ENCODE measurements at regions not wholly inside any gene's neighbourhood (a gene's known extent, or its start where the extent isn't known, plus 50 kb on each side); places are given as distances from the start of the nearest gene placed in this dataset.

- no peak overlapping the region for H3K27ac ChIP-seq
- TF ChIP-seq CTCF (IDR thresholded peaks at IDR 0.05) (no peak), ZFX (IDR thresholded peaks at IDR 0.05; ENCODE audit: borderline replicate concordance) (no peak)
These were observed 79.3 kb upstream of the SESTD1 start for GRCh38 chr2:179343945-179344279.

DNA sequence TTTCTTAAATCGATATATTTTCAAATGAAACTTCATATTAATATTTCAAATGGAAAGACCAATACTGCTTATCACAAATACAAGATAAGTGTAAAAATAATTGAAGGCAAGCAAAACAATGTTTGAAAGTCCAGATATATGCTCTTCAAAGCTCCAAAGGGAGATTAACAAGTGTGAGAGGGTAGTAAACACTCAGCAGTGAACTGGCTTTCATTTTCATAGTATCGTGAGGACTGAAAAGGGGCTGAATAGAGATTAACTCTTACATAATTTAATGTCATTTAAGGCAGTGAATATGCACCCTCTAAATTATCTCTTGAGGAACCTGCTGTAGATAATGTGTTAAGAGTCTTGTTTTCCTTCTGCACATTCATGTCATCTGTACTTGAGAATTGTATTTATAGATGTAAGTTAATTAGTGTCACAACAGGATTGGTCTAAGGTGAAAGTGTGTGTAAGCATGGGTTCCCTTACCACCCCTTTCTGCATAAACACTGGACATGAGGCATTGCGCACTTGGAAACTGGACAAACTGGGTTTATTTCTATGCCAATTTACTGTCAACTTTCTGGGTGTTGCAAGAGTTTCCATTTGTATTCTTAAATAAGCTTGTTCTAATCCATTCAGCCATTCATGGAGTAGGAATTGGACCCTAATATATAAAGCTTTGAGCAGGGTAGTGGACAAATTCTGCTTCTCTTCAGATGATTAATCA lies 76.7 kb upstream of the SESTD1 start:
- no peak overlapping the region for H3K27ac ChIP-seq
- no peak for TF ChIP-seq ZFX (IDR thresholded peaks at IDR 0.05; ENCODE audit: borderline replicate concordance)
- no peak for TF ChIP-seq CTCF (IDR thresholded peaks at IDR 0.05)

DNA sequence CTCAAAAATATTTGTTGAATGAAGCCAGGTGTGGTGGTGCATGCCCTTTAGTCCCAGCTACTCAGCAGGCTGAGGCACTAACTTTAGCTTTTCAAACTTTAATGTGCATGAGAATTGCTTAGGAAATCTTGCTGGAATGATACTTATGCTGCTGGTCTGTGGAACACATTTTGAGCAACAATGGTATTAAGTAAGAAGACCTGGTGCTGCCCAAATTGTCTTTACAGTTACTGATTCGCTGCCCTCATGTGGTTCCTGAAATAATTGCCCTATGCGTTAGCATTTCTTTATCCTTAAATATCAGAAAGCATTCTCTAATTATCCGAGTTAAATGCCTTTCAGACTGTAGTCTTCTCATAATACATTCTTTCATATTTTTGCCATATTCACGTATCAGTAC lies 76.0 kb upstream of the SESTD1 start:
- no peak for TF ChIP-seq ZFX (IDR thresholded peaks at IDR 0.05; ENCODE audit: borderline replicate concordance)
- TF ChIP-seq CTCF (IDR thresholded peaks at IDR 0.05) = peak; percentile 55
- no peak overlapping the region for H3K27ac ChIP-seq

DNA sequence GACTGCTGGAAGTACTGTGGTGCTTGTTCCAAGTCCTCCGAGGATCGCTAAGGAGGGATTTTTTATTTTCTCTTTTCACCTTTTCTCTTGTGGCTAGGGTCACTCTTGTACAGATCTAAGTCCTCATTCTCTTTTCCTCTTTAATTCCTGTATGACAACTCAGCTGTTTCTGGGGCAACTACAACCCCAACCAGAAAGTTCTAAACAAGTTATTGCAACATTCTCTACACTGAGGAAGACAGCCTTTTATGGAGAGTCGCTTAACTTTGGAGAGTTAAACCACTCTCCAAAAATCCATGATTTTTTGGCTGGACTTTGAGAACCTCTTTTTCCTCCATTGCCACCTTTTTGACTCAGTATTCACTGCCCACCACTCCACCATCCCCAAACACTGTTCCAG lies 74.0 kb upstream of the SESTD1 start:
- H3K27ac ChIP-seq = no peak overlapping the region
- no peak for TF ChIP-seq ZFX (IDR thresholded peaks at IDR 0.05; ENCODE audit: borderline replicate concordance)
- no peak for TF ChIP-seq CTCF (IDR thresholded peaks at IDR 0.05)

GRCh38 chr2:179336782-179337534 lies 72.3 kb upstream of the SESTD1 start:
- TF ChIP-seq ZFX (IDR thresholded peaks at IDR 0.05; ENCODE audit: borderline replicate concordance) = no peak
- TF ChIP-seq CTCF (IDR thresholded peaks at IDR 0.05) = no peak
- H3K27ac ChIP-seq = no peak overlapping the region

- TF ChIP-seq ZFX (IDR thresholded peaks at IDR 0.05; ENCODE audit: borderline replicate concordance) (no peak), CTCF (IDR thresholded peaks at IDR 0.05) (no peak)
- no peak overlapping the region for H3K27ac ChIP-seq
These were observed 71.1 kb upstream of the SESTD1 start for GRCh38 chr2:179335732-179336131.

- H3K27ac ChIP-seq = no peak overlapping the region
- TF ChIP-seq ZFX (IDR thresholded peaks at IDR 0.05; ENCODE audit: borderline replicate concordance) = no peak
- TF ChIP-seq CTCF (IDR thresholded peaks at IDR 0.05) = no peak
These were observed 68.3 kb upstream of the SESTD1 start for GRCh38 chr2:179332903-179333302.

All from 22Rv1 (cell line).